Esophagus squamous epithelium (tissue), 5 donors: ENCODE measurements at regions not wholly inside any gene's neighbourhood (a gene's known extent, or its start where the extent isn't known, plus 50 kb on each side); places are given as distances from the start of the nearest gene placed in this dataset.
A peak's percentile ranks its signal among the peaks of the same experiment; 100 is the strongest.

ENCODE experiments used
- DNase-seq: peaks from one replicate; lab custom pipeline; 2025; lab: John Stamatoyannopoulos, UW
- H3K27ac ChIP-seq, 4 donors: fragments of 200-600 bp; sonication (generic); one replicate each; pipeline ENCODE4 v1.5.1; 2016 to 2019; ENCODE audit warnings: mild to moderate bottlenecking in 1 of 4
- H3K27me3 ChIP-seq, 4 donors: fragments of 200-600 bp; sonication (generic); 1 replicate in 3 of 4; 2 replicates in 1 of 4; pipeline versions ENCODE4 v1.5.1 to v1.6.0; 2017 to 2021; ENCODE audit warnings: antibody characterized with exemption in 1 of 4
- H3K36me3 ChIP-seq, 3 donors: fragments of 200-600 bp; sonication (generic); one replicate each; pipeline ENCODE4 v1.5.1; 2016 to 2019
- H3K4me1 ChIP-seq, 3 donors: fragments of 200-600 bp; sonication (generic); one replicate each; pipeline ENCODE4 v1.5.1; 2017 to 2019
- H3K4me3 ChIP-seq, 4 donors: fragments of 200-600 bp; sonication (generic); 1 replicate in 3 of 4; 2 replicates in 1 of 4; pipeline ENCODE4 v1.5.1; 2016 to 2019; ENCODE audit warnings: mild to moderate bottlenecking in 2 of 4, moderate library complexity in 1 of 4
- H3K9me3 ChIP-seq, 3 donors: fragments of 200-600 bp; sonication (generic); one replicate each; pipeline ENCODE4 v1.5.1; 2016 to 2019
- POLR2A ChIP-seq, 4 donors: fragments of 450-650 bp; IDR thresholded peaks; one replicate each; pipeline ENCODE4 v1.6.1; 2017; ENCODE audit warnings: antibody characterized with exemption in 4 of 4, mild to moderate bottlenecking in 4 of 4, moderate library complexity in 3 of 4
- WGBS, 2 donors: methylation state at CpG; one replicate each; pipeline ENCODE4 v1.1.5; 2018; 5-methylcytosine and 5-hydroxymethylcytosine counted together
- intact Hi-C: fragments of 100-400 bp; cut with DNase I; formaldehyde crosslinking; loops from one replicate; pipeline ENCODE4 v1.15.0; 2022
- TF ChIP-seq, protein P1 (sequence below), 6 experiments: fragments of 450-650 bp in 4 of 6; fragments of 200-600 bp in 2 of 6; sonication (generic) in 2 of 6; IDR thresholded peaks; one replicate each; pipeline ENCODE4 v1.5.1; 2016 to 2019; ENCODE audit warnings: antibody characterized with exemption in 6 of 6, mild to moderate bottlenecking in 4 of 6, moderate library complexity in 4 of 6
- donor health status: DM: yes; HTN: yes; CAD: no.

DNA sequence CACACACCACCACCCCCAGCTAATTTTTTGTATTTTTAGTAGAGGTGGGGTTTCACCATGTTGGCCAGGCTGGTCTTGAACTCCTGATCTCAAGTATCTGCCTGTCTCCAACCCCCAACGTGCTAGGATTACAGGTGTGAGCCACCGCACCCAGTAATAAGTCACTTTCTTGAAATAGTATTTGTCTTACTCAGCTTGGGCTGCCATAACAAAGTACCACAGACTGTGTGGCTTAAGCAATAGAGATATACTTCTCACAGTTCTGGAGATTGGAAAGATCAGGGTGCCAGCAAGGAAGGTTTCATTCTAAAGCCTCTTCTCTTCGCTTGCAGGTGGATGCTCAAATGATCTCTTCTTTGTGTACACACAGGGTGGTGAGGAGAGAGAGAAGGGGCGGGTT, 99.8 kb downstream of the ARRDC3 start:
- Histone ChIP-seq H3K27me3 (no peaks in the 10 kb centered on the region), H3K4me1 (peaks cover 5 to 52% (median 16%) of the 10 kb centered on the region in 3 donors), H3K27ac (peak overlapping the region in 3 of 4 donors; percentile 49 to 71 (median 61)), H3K36me3 (no peaks in the 10 kb centered on the region), H3K9me3 (no peaks in the 10 kb centered on the region), H3K4me3 (no peak overlapping the region)
- WGBS, 2 donors: 67 to 88% methylated on average over 4 of the region's 4 CpGs
- no peak for DNase-seq
- TF ChIP-seq, protein P1, sequence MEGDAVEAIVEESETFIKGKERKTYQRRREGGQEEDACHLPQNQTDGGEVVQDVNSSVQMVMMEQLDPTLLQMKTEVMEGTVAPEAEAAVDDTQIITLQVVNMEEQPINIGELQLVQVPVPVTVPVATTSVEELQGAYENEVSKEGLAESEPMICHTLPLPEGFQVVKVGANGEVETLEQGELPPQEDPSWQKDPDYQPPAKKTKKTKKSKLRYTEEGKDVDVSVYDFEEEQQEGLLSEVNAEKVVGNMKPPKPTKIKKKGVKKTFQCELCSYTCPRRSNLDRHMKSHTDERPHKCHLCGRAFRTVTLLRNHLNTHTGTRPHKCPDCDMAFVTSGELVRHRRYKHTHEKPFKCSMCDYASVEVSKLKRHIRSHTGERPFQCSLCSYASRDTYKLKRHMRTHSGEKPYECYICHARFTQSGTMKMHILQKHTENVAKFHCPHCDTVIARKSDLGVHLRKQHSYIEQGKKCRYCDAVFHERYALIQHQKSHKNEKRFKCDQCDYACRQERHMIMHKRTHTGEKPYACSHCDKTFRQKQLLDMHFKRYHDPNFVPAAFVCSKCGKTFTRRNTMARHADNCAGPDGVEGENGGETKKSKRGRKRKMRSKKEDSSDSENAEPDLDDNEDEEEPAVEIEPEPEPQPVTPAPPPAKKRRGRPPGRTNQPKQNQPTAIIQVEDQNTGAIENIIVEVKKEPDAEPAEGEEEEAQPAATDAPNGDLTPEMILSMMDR (IDR thresholded peaks at IDR 0.05): no peak
- no peak for TF ChIP-seq POLR2A (IDR thresholded peaks at IDR 0.05)
- intact Hi-C loops: no loop called here

DNA sequence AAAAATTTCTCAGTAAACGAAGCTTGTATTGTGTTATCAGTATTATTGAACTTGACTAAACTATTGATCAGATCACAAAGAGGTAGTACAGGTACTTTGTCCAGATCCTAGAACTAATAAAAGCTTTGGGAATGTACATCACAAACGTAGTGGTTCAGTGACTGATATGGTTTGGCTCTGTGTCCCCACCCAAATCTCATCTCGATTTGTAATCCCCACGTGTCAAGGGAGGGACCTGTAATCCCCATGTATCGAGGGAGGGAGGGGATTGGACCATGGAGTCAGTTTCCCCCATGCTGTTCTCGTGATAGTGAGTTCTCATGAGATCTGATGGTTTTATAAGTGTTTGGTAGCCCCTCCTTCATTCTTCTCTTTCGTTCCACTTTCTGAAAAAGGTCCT, 100.9 kb downstream of the ARRDC3 start:
- no peaks in the 10 kb centered on the region for H3K27me3 ChIP-seq
- H3K4me3 ChIP-seq: no peak overlapping the region
- 81 to 88% methylated on average over 7 of the region's 7 CpGs for WGBS, 2 donors
- peaks cover 5 to 46% (median 16%) of the 10 kb centered on the region in 3 donors for H3K4me1 ChIP-seq
- H3K36me3 ChIP-seq: no peaks in the 10 kb centered on the region
- no peak for DNase-seq
- intact Hi-C loops: no loop called here
- H3K27ac ChIP-seq: peak overlapping the region in 3 of 4 donors; percentile 82 to 90 (median 85)
- TF ChIP-seq POLR2A (IDR thresholded peaks at IDR 0.05): no peak
- TF ChIP-seq, protein P1 (IDR thresholded peaks at IDR 0.05): no peak
- no peaks in the 10 kb centered on the region for H3K9me3 ChIP-seq

DNA sequence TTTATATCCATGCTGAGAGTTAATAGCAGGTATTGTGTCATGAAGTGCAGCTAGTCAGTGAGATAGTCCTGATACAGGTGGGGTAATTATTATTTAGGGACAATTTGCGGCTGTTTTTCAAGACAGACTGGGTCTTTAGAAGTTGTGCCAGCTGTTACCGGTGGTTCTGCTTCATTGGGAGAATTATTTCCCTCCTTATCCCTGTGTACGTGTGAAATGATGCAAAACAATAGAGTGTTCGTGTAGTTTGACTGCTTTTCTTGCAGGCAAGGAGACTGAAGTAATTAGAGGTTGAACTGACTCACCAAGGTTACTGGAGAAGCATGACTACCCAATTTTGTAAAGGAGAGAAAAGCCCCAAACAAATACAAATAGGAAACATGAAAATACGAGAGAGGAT, 101.7 kb downstream of the ARRDC3 start:
- intact Hi-C loops: no loop called here
- TF ChIP-seq POLR2A (IDR thresholded peaks at IDR 0.05): no peak
- TF ChIP-seq, protein P1 (IDR thresholded peaks at IDR 0.05): no peak
- no peak for DNase-seq
- no peak overlapping the region for H3K4me3 ChIP-seq
- no peaks in the 10 kb centered on the region for H3K36me3 ChIP-seq
- WGBS, 2 donors: 17 to 35% methylated on average over 5 of the region's 5 CpGs
- peak overlapping the region; percentile 82 to 90 (median 88) for H3K27ac ChIP-seq
- no peaks in the 10 kb centered on the region for H3K27me3 ChIP-seq
- peaks cover 5 to 46% (median 16%) of the 10 kb centered on the region in 3 donors for H3K4me1 ChIP-seq
- no peaks in the 10 kb centered on the region for H3K9me3 ChIP-seq

DNA sequence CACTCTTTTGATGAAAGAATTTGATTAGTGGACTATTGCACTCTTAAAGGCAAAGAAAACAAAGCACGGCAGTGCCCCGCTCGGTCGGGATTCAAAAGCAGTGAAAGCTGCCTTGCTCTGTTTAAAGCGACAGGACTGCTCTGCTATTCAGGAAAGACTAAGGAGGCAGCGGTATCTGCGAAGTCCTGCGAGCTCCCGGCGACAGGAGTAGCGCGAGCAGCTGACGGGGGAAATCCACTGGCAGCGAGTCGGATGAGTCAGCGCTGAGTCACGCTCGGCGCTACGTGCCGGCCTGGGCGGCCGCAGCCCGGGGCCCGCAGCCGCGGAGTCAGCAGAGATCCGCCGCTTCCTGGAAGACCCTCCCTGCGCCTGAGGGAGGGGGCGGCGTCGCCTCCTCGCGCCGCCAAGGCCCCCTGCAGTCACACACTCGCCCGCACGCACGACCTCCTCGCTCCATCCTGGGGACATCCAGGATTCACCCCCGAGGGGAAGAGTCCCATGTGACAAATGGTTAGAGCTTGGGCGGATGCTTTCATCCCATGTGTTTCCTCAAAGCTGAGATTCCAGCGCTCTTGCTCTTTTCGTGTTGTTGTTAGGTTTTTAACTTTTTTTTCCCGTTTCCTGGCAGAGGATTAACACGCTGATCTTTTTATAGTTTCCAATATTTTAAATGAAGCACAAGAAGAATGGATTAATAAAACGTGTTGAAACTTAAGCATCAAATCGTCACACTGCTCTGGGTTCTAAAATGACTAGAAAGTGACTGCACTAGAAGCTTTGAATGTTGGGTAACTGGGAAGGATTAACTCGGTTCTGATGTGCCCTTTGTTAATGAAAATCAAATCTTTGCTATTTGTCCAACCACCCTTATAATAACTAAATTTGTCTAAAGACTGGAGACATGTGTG, 102.5 kb downstream of the ARRDC3 start:
- WGBS, 2 donors: 0% methylated on average over 20 to 47 of the region's 50 CpGs
- no peaks in the 10 kb centered on the region for H3K36me3 ChIP-seq
- DNase-seq: peak; percentile 27
- no peaks in the 10 kb centered on the region for H3K27me3 ChIP-seq
- H3K9me3 ChIP-seq: no peaks in the 10 kb centered on the region
- H3K27ac ChIP-seq: peak overlapping the region; percentile 82 to 90 (median 88)
- intact Hi-C loops: no loop called here
- TF ChIP-seq POLR2A (IDR thresholded peaks at IDR 0.05): peak in 2 of 4 donors; percentile 75 to 76
- TF ChIP-seq, protein P1 (IDR thresholded peaks at IDR 0.05): no peak
- peak overlapping the region; percentile 33 to 66 (median 53) for H3K4me3 ChIP-seq
- peaks cover 5 to 46% (median 16%) of the 10 kb centered on the region in 3 donors for H3K4me1 ChIP-seq

DNA sequence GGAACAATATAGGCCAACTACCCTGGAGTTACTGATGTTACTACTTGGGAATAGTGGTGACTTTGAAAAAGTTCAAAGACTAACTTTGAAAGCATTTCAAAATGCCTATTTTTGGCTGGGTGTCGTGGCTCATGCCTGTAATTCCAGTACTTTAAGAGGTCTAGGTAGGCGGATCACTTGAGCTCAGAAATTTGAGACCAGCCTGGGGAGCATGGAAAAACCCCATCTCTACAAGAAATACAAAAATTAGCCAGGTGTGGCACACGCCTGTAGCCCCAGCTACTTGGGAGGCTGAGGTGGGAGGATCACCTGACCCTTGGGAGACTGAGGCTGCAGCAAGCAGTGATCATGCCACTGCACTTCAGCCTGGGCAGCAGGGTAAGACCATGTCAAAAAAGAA, 105.3 kb downstream of the ARRDC3 start:
- WGBS, 2 donors: 71 to 86% methylated on average over 3 of the region's 3 CpGs
- H3K4me3 ChIP-seq: no peak overlapping the region

More for the DNA sequence above, 105.3 kb downstream of the ARRDC3 start:
- no peaks in the 10 kb centered on the region for H3K36me3 ChIP-seq
- TF ChIP-seq, protein P1 (IDR thresholded peaks at IDR 0.05): no peak
- TF ChIP-seq POLR2A (IDR thresholded peaks at IDR 0.05): no peak
- intact Hi-C loops: no loop called here
- no peak overlapping the region for H3K27ac ChIP-seq
- H3K9me3 ChIP-seq: no peaks in the 10 kb centered on the region
- H3K27me3 ChIP-seq: no peaks in the 10 kb centered on the region
- peaks cover 0 to 28% (median 4%) of the 10 kb centered on the region in 3 donors for H3K4me1 ChIP-seq
- no peak for DNase-seq
